HFFc6 (cell line): ENCODE measurements at regions not wholly inside any gene's neighbourhood (a gene's known extent, or its start where the extent isn't known, plus 50 kb on each side); places are given as distances from the start of the nearest gene placed in this dataset.

Experiments used
- DNase-seq: peaks from one replicate; pipeline ENCODE4 v3.0.0-alpha.2; 2018
- H3K27ac Mint-ChIP-seq: 2 replicates; pipeline ENCODE4 v1.8.0; 2020; ENCODE audit warnings: mild to moderate bottlenecking, mixed read lengths
- H3K27me3 Mint-ChIP-seq: 2 replicates; pipeline ENCODE4 v1.8.0; 2021; ENCODE audit warnings: mild to moderate bottlenecking, moderate library complexity, mixed read lengths; ENCODE audit not compliant: insufficient read depth
- H3K36me3 Mint-ChIP-seq: 2 replicates; pipeline ENCODE4 v1.8.0; 2021; ENCODE audit warnings: low read depth, mixed read lengths
- H3K4me1 Mint-ChIP-seq: 2 replicates; pipeline ENCODE4 v1.8.0; 2020; ENCODE audit warnings: low read depth, mixed read lengths
- H3K4me3 Mint-ChIP-seq: 2 replicates; pipeline ENCODE4 v1.8.0; 2020; ENCODE audit warnings: mild to moderate bottlenecking, moderate library complexity, mixed read lengths
- H3K9me3 Mint-ChIP-seq: 2 replicates; pipeline ENCODE4 v1.8.0; 2020; ENCODE audit warnings: mild to moderate bottlenecking, mixed read lengths
- TF ChIP-seq, protein P1 (sequence below): fragments of 200-600 bp; sonication (generic); IDR thresholded peaks from 2 replicates; pipeline ENCODE4 v1.5.0; 2021; ENCODE audit warnings: antibody characterized with exemption, mild to moderate bottlenecking

GRCh38 chr1:113259988-113260387, 130.3 kb upstream of the MAGI3 start:
- no peaks in the 10 kb centered on the region for H3K9me3 Mint-ChIP-seq
- DNase-seq, result no peak
- H3K4me1 Mint-ChIP-seq, result no peaks in the 10 kb centered on the region
- H3K36me3 Mint-ChIP-seq, result no peaks in the 10 kb centered on the region
- peaks cover 39% of the 10 kb centered on the region for H3K27me3 Mint-ChIP-seq
- TF ChIP-seq, protein P1, sequence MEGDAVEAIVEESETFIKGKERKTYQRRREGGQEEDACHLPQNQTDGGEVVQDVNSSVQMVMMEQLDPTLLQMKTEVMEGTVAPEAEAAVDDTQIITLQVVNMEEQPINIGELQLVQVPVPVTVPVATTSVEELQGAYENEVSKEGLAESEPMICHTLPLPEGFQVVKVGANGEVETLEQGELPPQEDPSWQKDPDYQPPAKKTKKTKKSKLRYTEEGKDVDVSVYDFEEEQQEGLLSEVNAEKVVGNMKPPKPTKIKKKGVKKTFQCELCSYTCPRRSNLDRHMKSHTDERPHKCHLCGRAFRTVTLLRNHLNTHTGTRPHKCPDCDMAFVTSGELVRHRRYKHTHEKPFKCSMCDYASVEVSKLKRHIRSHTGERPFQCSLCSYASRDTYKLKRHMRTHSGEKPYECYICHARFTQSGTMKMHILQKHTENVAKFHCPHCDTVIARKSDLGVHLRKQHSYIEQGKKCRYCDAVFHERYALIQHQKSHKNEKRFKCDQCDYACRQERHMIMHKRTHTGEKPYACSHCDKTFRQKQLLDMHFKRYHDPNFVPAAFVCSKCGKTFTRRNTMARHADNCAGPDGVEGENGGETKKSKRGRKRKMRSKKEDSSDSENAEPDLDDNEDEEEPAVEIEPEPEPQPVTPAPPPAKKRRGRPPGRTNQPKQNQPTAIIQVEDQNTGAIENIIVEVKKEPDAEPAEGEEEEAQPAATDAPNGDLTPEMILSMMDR, result no peak
- no peak overlapping the region for H3K27ac Mint-ChIP-seq
- no peak overlapping the region for H3K4me3 Mint-ChIP-seq

DNA sequence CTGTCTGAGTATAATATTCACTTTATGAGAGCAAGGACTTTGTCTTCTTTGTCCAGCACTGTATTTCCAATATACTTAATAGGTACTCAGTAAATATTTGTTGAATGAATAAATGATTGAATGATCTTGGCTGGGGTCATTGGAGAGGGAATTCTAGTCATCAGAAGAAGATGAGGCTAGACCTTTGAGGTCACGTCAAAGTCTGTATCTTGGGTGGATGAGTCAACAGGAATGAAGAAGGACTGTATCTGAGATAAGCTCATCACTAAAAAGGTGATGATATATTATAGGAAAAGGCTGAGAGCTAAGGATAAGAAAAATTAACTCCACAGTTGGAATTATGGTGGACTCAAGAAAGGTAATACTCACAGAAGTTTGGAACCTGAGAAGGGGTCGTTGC, 125.1 kb upstream of the MAGI3 start:
- Mint-ChIP-seq H3K4me3 (no peak overlapping the region), H3K27ac (no peak overlapping the region), H3K27me3 (peaks cover 11% of the 10 kb centered on the region), H3K9me3 (no peaks in the 10 kb centered on the region), H3K4me1 (no peaks in the 10 kb centered on the region), H3K36me3 (no peaks in the 10 kb centered on the region)
- DNase-seq, result no peak
- TF ChIP-seq, protein P1, result no peak

DNA sequence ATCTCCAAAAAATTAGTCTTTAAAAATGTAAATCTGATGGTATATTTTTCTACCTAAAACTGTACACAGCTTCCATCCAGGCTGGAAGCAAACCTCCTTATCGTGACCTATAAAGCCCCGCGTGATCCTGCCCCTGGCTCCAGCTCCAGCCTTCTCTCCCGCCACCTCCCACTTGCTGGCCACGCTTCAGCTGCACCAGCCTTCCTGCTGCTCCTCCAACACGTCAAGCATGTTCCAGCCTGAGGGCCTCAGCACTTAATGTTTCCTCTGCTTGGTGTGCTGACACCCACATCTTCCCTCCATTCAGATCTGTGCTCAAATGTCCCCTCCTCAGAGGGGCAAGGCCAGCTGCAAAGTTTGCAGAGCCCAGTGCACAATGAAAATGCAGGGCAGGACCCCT, 123.5 kb upstream of the MAGI3 start:
- Mint-ChIP-seq H3K4me3 (no peak overlapping the region), H3K27ac (no peak overlapping the region), H3K27me3 (peaks cover 7% of the 10 kb centered on the region), H3K4me1 (no peaks in the 10 kb centered on the region), H3K9me3 (no peaks in the 10 kb centered on the region), H3K36me3 (no peaks in the 10 kb centered on the region)
- TF ChIP-seq, protein P1, result no peak
- no peak for DNase-seq

- TF ChIP-seq, protein P1, result no peak
- Mint-ChIP-seq H3K27me3 (peaks cover 4% of the 10 kb centered on the region; the same call in 1 of the 2 replicates), H3K4me1 (no peaks in the 10 kb centered on the region), H3K4me3 (no peak overlapping the region), H3K36me3 (no peaks in the 10 kb centered on the region), H3K27ac (no peak overlapping the region), H3K9me3 (no peaks in the 10 kb centered on the region)
- no peak for DNase-seq
Observed at GRCh38 chr1:113269168-113269963, 120.9 kb upstream of the MAGI3 start.

DNA sequence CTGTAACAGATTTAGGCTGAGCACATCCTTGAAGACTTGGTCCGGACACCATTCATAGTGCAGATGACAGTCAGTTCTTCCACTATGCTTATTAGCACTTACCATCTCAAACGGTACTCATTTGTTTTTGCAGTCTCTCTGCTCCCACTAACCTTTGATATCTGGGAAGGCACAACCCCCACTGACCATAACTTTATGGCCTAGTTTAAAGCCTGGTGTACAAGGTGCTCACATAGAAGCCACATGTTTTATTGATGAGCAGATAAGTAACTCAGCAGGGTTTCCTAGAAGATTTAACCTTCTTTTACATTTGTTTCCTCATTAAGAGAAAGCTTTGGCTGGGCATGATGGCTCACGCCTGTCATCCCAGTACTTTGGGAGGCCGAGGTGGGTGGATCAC, 119.3 kb upstream of the MAGI3 start:
- H3K27me3 Mint-ChIP-seq, result peaks cover 7% of the 10 kb centered on the region; the same call in 1 of the 2 replicates
- TF ChIP-seq, protein P1, result no peak
- H3K4me1 Mint-ChIP-seq, result no peaks in the 10 kb centered on the region
- no peaks in the 10 kb centered on the region for H3K9me3 Mint-ChIP-seq
- no peak overlapping the region for H3K4me3 Mint-ChIP-seq
- H3K27ac Mint-ChIP-seq, result no peak overlapping the region
- DNase-seq, result no peak
- H3K36me3 Mint-ChIP-seq, result no peaks in the 10 kb centered on the region
